ENCODE measurements at regions not wholly inside any gene's neighbourhood (a gene's known extent, or its start where the extent isn't known, plus 50 kb on each side); places are given as distances from the start of the nearest gene placed in this dataset.

- Mint-ChIP-seq H3K9me3 (ENCODE audit: insufficient read depth) (peaks cover 3% of the 10 kb centered on the region), H3K27ac (no peak overlapping the region), H3K4me3 (no peak overlapping the region), H3K4me1 (no peaks in the 10 kb centered on the region), H3K27me3 (peaks cover 5% of the 10 kb centered on the region)
- no CpG with 5 or more reads among the region's 2 CpGs for WGBS (ENCODE audit: insufficient coverage)
- Histone ChIP-seq H3K9ac (ENCODE audit: low read length) (no peak overlapping the region), H3K27me3 (replicated peaks in 1 of 4; ENCODE audit: control extremely low read depth in 1 of 4, control insufficient read depth in 3 of 4, insufficient read depth in 4 of 4, low read length in 3 of 4) (no peaks in the 10 kb centered on the region), H2AFZ (ENCODE audit: insufficient read depth, low read depth, low read length, poor library complexity, severe bottlenecking) (no peak overlapping the region), H4K20me1 (ENCODE audit: control insufficient read depth, insufficient read depth, low read length, poor library complexity, severe bottlenecking) (no peaks in the 10 kb centered on the region), H3K27ac (ENCODE audit: low read length in 2 of 2) (no peak overlapping the region), H3K79me2 (ENCODE audit: control insufficient read depth, insufficient read depth, low read length) (no peaks in the 10 kb centered on the region), H3K36me3 (replicated peaks in 1 of 2; ENCODE audit: control extremely low read depth in 1 of 2, control insufficient read depth in 1 of 2, extremely low read depth in 1 of 2, insufficient read depth in 2 of 2, low read length in 1 of 2) (no peaks in the 10 kb centered on the region), H3K4me3 (ENCODE audit: control extremely low read depth in 1 of 5, extremely low read depth in 1 of 5, insufficient read depth in 1 of 5, low read depth in 2 of 5, low read length in 4 of 5) (no peak overlapping the region), H3K4me1 (ENCODE audit: control insufficient read depth in 2 of 2, insufficient read depth in 2 of 2, low read length in 2 of 2) (no peaks in the 10 kb centered on the region), H3K9me3 (ENCODE audit: control extremely low read depth in 1 of 3, control insufficient read depth in 2 of 3, insufficient read depth in 1 of 3, low read length in 2 of 3) (peaks cover 0 to 17% (median 6%) of the 10 kb centered on the region in 3 donors), H3K4me2 (replicated peaks; ENCODE audit: low read depth, low read length, poor library complexity, severe bottlenecking) (no peak overlapping the region)
- DNase-seq (no peak), ATAC-seq (ENCODE audit: low read depth) (no peak)
- intact Hi-C loops (cut with micrococcal nuclease), result no loop called here
- ChIA-PET CTCF (no interaction called here), POLR2A (no interaction called here)
- TF ChIP-seq, protein P1, sequence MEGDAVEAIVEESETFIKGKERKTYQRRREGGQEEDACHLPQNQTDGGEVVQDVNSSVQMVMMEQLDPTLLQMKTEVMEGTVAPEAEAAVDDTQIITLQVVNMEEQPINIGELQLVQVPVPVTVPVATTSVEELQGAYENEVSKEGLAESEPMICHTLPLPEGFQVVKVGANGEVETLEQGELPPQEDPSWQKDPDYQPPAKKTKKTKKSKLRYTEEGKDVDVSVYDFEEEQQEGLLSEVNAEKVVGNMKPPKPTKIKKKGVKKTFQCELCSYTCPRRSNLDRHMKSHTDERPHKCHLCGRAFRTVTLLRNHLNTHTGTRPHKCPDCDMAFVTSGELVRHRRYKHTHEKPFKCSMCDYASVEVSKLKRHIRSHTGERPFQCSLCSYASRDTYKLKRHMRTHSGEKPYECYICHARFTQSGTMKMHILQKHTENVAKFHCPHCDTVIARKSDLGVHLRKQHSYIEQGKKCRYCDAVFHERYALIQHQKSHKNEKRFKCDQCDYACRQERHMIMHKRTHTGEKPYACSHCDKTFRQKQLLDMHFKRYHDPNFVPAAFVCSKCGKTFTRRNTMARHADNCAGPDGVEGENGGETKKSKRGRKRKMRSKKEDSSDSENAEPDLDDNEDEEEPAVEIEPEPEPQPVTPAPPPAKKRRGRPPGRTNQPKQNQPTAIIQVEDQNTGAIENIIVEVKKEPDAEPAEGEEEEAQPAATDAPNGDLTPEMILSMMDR (IDR thresholded peaks at IDR 0.05), result no peak
- no peak for TF ChIP-seq EZH2 (IDR thresholded peaks at IDR 0.05; ENCODE audit: borderline replicate concordance, insufficient read depth, low read depth, low read length, poor library complexity, severe bottlenecking)
These were observed 178.3 kb downstream of the KBTBD8 start for GRCh38 chr3:67176396-67176795.

GRCh38 chr3:67192466-67192865, 194.4 kb downstream of the KBTBD8 start:
- Histone ChIP-seq H4K20me1 (ENCODE audit: control insufficient read depth, insufficient read depth, low read length, poor library complexity, severe bottlenecking) (no peaks in the 10 kb centered on the region), H3K27ac (ENCODE audit: low read length in 2 of 2) (no peak overlapping the region), H3K4me1 (ENCODE audit: control insufficient read depth in 2 of 2, insufficient read depth in 2 of 2, low read length in 2 of 2) (no peaks in the 10 kb centered on the region), H3K4me2 (replicated peaks; ENCODE audit: low read depth, low read length, poor library complexity, severe bottlenecking) (no peak overlapping the region), H3K4me3 (ENCODE audit: control extremely low read depth in 1 of 5, extremely low read depth in 1 of 5, insufficient read depth in 1 of 5, low read depth in 2 of 5, low read length in 4 of 5) (no peak overlapping the region), H3K79me2 (ENCODE audit: control insufficient read depth, insufficient read depth, low read length) (no peaks in the 10 kb centered on the region), H3K9me3 (ENCODE audit: control extremely low read depth in 1 of 3, control insufficient read depth in 2 of 3, insufficient read depth in 1 of 3, low read length in 2 of 3) (no peaks in the 10 kb centered on the region), H2AFZ (ENCODE audit: insufficient read depth, low read depth, low read length, poor library complexity, severe bottlenecking) (no peak overlapping the region), H3K27me3 (replicated peaks in 1 of 4; ENCODE audit: control extremely low read depth in 1 of 4, control insufficient read depth in 3 of 4, insufficient read depth in 4 of 4, low read length in 3 of 4) (no peaks in the 10 kb centered on the region), H3K36me3 (replicated peaks in 1 of 2; ENCODE audit: control extremely low read depth in 1 of 2, control insufficient read depth in 1 of 2, extremely low read depth in 1 of 2, insufficient read depth in 2 of 2, low read length in 1 of 2) (no peaks in the 10 kb centered on the region), H3K9ac (ENCODE audit: low read length) (no peak overlapping the region)
- POLR2A ChIA-PET, result no interaction called here
- ATAC-seq (ENCODE audit: low read depth), result no peak
- Mint-ChIP-seq H3K27ac (no peak overlapping the region), H3K4me3 (no peak overlapping the region), H3K27me3 (no peaks in the 10 kb centered on the region), H3K4me1 (no peaks in the 10 kb centered on the region), H3K9me3 (ENCODE audit: insufficient read depth) (peaks cover under 1% of the 10 kb centered on the region)
- DNase-seq, result no peak
- intact Hi-C loops (cut with micrococcal nuclease), result no loop called here
- CTCF ChIA-PET, result no interaction called here
- 88% methylated on average over 8 of the region's 8 CpGs for WGBS (ENCODE audit: insufficient coverage)
- TF ChIP-seq, protein P1 (IDR thresholded peaks at IDR 0.05), result no peak
- TF ChIP-seq EZH2 (IDR thresholded peaks at IDR 0.05; ENCODE audit: borderline replicate concordance, insufficient read depth, low read depth, low read length, poor library complexity, severe bottlenecking), result no peak
